ENCODE measurements at regions not wholly inside any gene's neighbourhood (a gene's known extent, or its start where the extent isn't known, plus 50 kb on each side); places are given as distances from the start of the nearest gene placed in this dataset.

GRCh38 chr17:74078363-74078941 is 125.0 kb upstream of the RPL38 start:
- DNase-seq (ENCODE audit: low spot score) = no peak
- in situ Hi-C loops (cut with MboI; ENCODE audit: low pct_unique_long_range_greater_than_20kb, low sequenced_read_pairs, unreplicated experiment) = no loop called here
- TF ChIP-seq CTCF (IDR thresholded peaks at IDR 0.05; ENCODE audit: extremely low read depth, insufficient read depth, missing control alignments) = no peak

- no peak for TF ChIP-seq CTCF (IDR thresholded peaks at IDR 0.05; ENCODE audit: extremely low read depth, insufficient read depth, missing control alignments)
Observed at GRCh38 chr17:74079537-74080300, 123.8 kb upstream of the RPL38 start.

GRCh38 chr17:74080656-74081582 is 122.6 kb upstream of the RPL38 start:
- DNase-seq (ENCODE audit: low spot score) = no peak
- in situ Hi-C loops (cut with MboI; ENCODE audit: low pct_unique_long_range_greater_than_20kb, low sequenced_read_pairs, unreplicated experiment) = no loop called here
- no peak for TF ChIP-seq CTCF (IDR thresholded peaks at IDR 0.05; ENCODE audit: extremely low read depth, insufficient read depth, missing control alignments)

More at GRCh38 chr17:74079537-74080300, 123.8 kb upstream of the RPL38 start:
- in situ Hi-C loops (cut with MboI; ENCODE audit: low pct_unique_long_range_greater_than_20kb, low sequenced_read_pairs, unreplicated experiment) = no loop called here
- no peak for DNase-seq (ENCODE audit: low spot score)

- in situ Hi-C loops (cut with MboI; ENCODE audit: low pct_unique_long_range_greater_than_20kb, low sequenced_read_pairs, unreplicated experiment) = no loop called here
- TF ChIP-seq CTCF (IDR thresholded peaks at IDR 0.05; ENCODE audit: extremely low read depth, insufficient read depth, missing control alignments) = no peak
- no peak for DNase-seq (ENCODE audit: low spot score)
Observed at GRCh38 chr17:74082886-74083285, 120.6 kb upstream of the RPL38 start.

- in situ Hi-C loops (cut with MboI; ENCODE audit: low pct_unique_long_range_greater_than_20kb, low sequenced_read_pairs, unreplicated experiment) = no loop called here
- DNase-seq (ENCODE audit: low spot score) = no peak
- no peak for TF ChIP-seq CTCF (IDR thresholded peaks at IDR 0.05; ENCODE audit: extremely low read depth, insufficient read depth, missing control alignments)
Observed at GRCh38 chr17:74083321-74083720, 120.2 kb upstream of the RPL38 start.

GRCh38 chr17:74085434-74085833 is 118.0 kb upstream of the RPL38 start:
- peak; percentile 11 for TF ChIP-seq CTCF (IDR thresholded peaks at IDR 0.05; ENCODE audit: extremely low read depth, insufficient read depth, missing control alignments)
- in situ Hi-C loops (cut with MboI; ENCODE audit: low pct_unique_long_range_greater_than_20kb, low sequenced_read_pairs, unreplicated experiment) = no loop called here
- DNase-seq (ENCODE audit: low spot score) = no peak

Measured in GM13977 (cell line).